Stimulated activated CD4-positive, alpha-beta T cell treated with anti-CD3 and anti-CD28 coated beads, Interleukin-12 subunit alpha, Interleukin-12 subunit beta, amount 100 ng/mL, for 24 hours (primary cell): ENCODE measurements at regions not wholly inside any gene's neighbourhood (a gene's known extent, or its start where the extent isn't known, plus 50 kb on each side); places are given as distances from the start of the nearest gene placed in this dataset.
"Not testable (repeated sequence)": the region's sequence is repeated elsewhere in the genome, so short reads cannot be mapped to it uniquely, and the experiment has no call there.

ENCODE experiments used
- DNase-seq, 2 experiments: peaks; one replicate each; pipeline ENCODE4 v3.0.0-alpha.2; 2020; ENCODE audit warnings: low read depth in 2 of 2

- no peak for DNase-seq
These were observed 127.6 kb downstream of the UTP18 start for GRCh38 chr17:51387986-51388385.

- DNase-seq: no peak
These were observed 129.5 kb downstream of the UTP18 start for GRCh38 chr17:51389875-51390274.

- DNase-seq: no peak
These were observed 131.8 kb downstream of the UTP18 start for GRCh38 chr17:51391982-51392654.

- DNase-seq: no peak
These were observed 135.3 kb downstream of the UTP18 start for GRCh38 chr17:51395621-51396020.

- DNase-seq: no peak
These were observed 137.2 kb downstream of the UTP18 start for GRCh38 chr17:51397361-51398127.

GRCh38 chr17:51398128-51398525 is 137.8 kb downstream of the UTP18 start:
- DNase-seq: no peak

GRCh38 chr17:51398687-51399086 is 138.3 kb downstream of the UTP18 start:
- DNase-seq: no peak

- DNase-seq: no peak
These were observed 140.9 kb downstream of the UTP18 start for GRCh38 chr17:51401279-51401678.

GRCh38 chr17:51402899-51403298 is 142.6 kb downstream of the UTP18 start:
- no peak for DNase-seq

GRCh38 chr17:51407576-51407975 is 147.2 kb downstream of the UTP18 start:
- no peak for DNase-seq

- no peak for DNase-seq
These were observed 159.1 kb downstream of the UTP18 start for GRCh38 chr17:51419476-51419875.

- no peak for DNase-seq
These were observed 161.2 kb downstream of the UTP18 start for GRCh38 chr17:51421525-51421924.

- no peak for DNase-seq
These were observed 162.3 kb downstream of the UTP18 start for GRCh38 chr17:51422634-51423033.

- no peak for DNase-seq
These were observed 163.2 kb downstream of the UTP18 start for GRCh38 chr17:51423421-51424160.

GRCh38 chr17:51425773-51426172 is 165.4 kb downstream of the UTP18 start:
- DNase-seq: no peak

- no peak for DNase-seq
These were observed 167.0 kb downstream of the UTP18 start for GRCh38 chr17:51427323-51427811.

- peak; percentile 47 to 56 for DNase-seq
These were observed 167.5 kb downstream of the UTP18 start for GRCh38 chr17:51427856-51428255.

GRCh38 chr17:51428668-51429495 is 168.5 kb downstream of the UTP18 start:
- DNase-seq: no peak

- not testable (repeated sequence) for DNase-seq
These were observed 169.6 kb downstream of the UTP18 start for GRCh38 chr17:51429938-51430337.

- DNase-seq: no peak
These were observed 170.2 kb downstream of the UTP18 start for GRCh38 chr17:51430591-51430990.

GRCh38 chr17:51434434-51435170 is 174.3 kb downstream of the UTP18 start:
- DNase-seq: no peak
